ENCODE measurements at regions not wholly inside any gene's neighbourhood (a gene's known extent, or its start where the extent isn't known, plus 50 kb on each side); places are given as distances from the start of the nearest gene placed in this dataset.
A peak's percentile ranks its signal among the peaks of the same experiment; 100 is the strongest.

- no peak for TF ChIP-seq GATA1 (IDR thresholded peaks at IDR 0.05; ENCODE audit: low read depth, low read length)
- no peak for TF ChIP-seq POLR2A (IDR thresholded peaks at IDR 0.05; ENCODE audit: low read length)
Observed at GRCh38 chr11:32309530-32310213, 125.7 kb downstream of the WT1 start.

GRCh38 chr11:32310214-32310601, 125.1 kb downstream of the WT1 start:
- no peak for TF ChIP-seq POLR2A (IDR thresholded peaks at IDR 0.05; ENCODE audit: low read length)
- no peak for DNase-seq

More at GRCh38 chr11:32309530-32310213, 125.7 kb downstream of the WT1 start:
- DNase-seq: no peak

- TF ChIP-seq GATA1 (IDR thresholded peaks at IDR 0.05; ENCODE audit: low read depth, low read length) (no peak), POLR2A (IDR thresholded peaks at IDR 0.05; ENCODE audit: low read length) (no peak)
- DNase-seq: no peak
Observed at GRCh38 chr11:32311346-32312065, 123.8 kb downstream of the WT1 start.

DNA sequence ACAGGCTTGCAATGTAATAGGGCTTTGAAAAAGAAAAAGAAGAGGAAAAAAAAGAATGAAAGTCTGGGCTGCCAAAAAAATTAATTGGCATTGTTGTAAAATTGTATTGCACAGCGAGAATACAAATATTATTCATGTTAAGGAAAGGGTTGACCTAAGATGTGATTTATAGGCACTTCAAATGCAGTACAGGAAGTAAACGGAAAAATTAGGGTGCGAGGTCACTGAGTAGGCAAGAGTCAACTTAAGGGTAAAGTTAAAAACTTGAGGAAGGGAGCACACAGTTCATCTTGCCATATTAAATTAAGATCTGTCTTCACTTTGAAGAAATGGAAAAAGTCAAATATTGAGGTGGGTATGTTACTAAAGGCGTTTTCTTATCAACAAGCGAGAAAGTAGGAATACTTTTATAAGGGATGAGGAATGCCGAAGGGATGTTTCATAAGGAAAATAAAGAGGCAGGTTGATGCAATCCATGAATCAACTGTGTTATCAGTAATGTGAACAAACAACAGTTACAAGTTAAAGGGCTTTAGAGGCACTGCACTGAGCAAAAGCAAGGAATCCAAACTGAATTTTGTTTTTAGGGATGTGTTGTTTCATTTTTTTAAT, 123.0 kb downstream of the WT1 start:
- TF ChIP-seq GATA1 (IDR thresholded peaks at IDR 0.05; ENCODE audit: low read depth, low read length) (no peak), POLR2A (IDR thresholded peaks at IDR 0.05; ENCODE audit: low read length) (no peak)
- DNase-seq: no peak

DNA sequence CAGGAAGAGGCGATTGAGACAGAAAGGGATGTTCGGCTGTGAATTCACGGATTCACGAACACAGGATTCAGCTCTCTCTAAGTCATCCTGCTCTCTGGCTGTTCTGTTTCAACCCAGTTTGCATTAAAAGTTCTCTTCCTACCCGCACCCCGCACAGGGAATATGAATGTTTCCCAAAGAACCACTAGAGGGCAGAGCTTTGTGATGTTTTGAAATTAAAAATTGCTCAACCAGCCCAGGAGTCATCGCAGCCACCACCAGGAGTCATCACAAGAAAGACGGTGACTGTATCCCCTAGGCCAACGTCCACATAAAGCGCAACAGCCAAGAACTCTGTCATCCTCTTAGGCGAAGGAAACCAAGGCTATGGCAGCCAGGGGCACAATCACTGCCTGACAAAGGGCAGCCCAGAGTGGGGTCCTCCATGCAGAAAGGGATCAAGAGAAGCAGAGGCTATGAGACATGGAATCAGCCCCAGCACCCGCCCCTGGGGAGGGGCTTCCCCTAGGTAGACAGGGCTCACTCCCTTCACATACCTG, 122.4 kb downstream of the WT1 start:
- peak; percentile 32 to 54 for DNase-seq
- TF ChIP-seq GATA1 (IDR thresholded peaks at IDR 0.05; ENCODE audit: low read depth, low read length): no peak
- TF ChIP-seq POLR2A (IDR thresholded peaks at IDR 0.05; ENCODE audit: low read length): no peak

GRCh38 chr11:32313477-32313876, 121.9 kb downstream of the WT1 start:
- TF ChIP-seq POLR2A (IDR thresholded peaks at IDR 0.05; ENCODE audit: low read length) (no peak), GATA1 (IDR thresholded peaks at IDR 0.05; ENCODE audit: low read depth, low read length) (no peak)

DNA sequence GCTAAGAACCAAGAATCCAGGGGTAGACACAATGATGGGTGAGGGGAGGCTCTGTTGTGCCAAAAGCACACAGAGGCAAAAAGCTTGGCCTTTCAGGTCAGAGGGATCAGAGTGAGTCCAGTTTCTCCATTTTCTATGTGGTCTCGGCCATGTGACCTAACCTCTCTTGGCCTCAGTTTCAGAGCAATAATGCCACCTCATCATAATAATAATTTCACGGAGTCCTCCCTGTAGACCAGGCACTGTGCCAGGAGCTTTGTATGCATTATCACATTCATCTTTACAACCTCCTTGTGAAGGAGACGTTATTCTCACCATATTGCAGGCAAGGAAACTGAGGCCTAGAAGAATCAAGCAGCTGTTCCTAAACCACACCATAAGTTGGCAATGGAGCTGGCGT, 120.2 kb downstream of the WT1 start:
- no peak for DNase-seq
- TF ChIP-seq POLR2A (IDR thresholded peaks at IDR 0.05; ENCODE audit: low read length) (no peak), GATA1 (IDR thresholded peaks at IDR 0.05; ENCODE audit: low read depth, low read length) (no peak)

More at GRCh38 chr11:32313477-32313876, 121.9 kb downstream of the WT1 start:
- no peak for DNase-seq

GRCh38 chr11:32316232-32316631, 119.1 kb downstream of the WT1 start:
- TF ChIP-seq POLR2A (IDR thresholded peaks at IDR 0.05; ENCODE audit: low read length) (no peak), GATA1 (IDR thresholded peaks at IDR 0.05; ENCODE audit: low read depth, low read length) (no peak)
- DNase-seq: no peak

- TF ChIP-seq GATA1 (IDR thresholded peaks at IDR 0.05; ENCODE audit: low read depth, low read length) (no peak), POLR2A (IDR thresholded peaks at IDR 0.05; ENCODE audit: low read length) (no peak)
Observed at GRCh38 chr11:32316858-32317642, 118.3 kb downstream of the WT1 start.

GRCh38 chr11:32317643-32318042, 117.7 kb downstream of the WT1 start:
- DNase-seq: no peak

More at GRCh38 chr11:32316858-32317642, 118.3 kb downstream of the WT1 start:
- no peak for DNase-seq

DNA sequence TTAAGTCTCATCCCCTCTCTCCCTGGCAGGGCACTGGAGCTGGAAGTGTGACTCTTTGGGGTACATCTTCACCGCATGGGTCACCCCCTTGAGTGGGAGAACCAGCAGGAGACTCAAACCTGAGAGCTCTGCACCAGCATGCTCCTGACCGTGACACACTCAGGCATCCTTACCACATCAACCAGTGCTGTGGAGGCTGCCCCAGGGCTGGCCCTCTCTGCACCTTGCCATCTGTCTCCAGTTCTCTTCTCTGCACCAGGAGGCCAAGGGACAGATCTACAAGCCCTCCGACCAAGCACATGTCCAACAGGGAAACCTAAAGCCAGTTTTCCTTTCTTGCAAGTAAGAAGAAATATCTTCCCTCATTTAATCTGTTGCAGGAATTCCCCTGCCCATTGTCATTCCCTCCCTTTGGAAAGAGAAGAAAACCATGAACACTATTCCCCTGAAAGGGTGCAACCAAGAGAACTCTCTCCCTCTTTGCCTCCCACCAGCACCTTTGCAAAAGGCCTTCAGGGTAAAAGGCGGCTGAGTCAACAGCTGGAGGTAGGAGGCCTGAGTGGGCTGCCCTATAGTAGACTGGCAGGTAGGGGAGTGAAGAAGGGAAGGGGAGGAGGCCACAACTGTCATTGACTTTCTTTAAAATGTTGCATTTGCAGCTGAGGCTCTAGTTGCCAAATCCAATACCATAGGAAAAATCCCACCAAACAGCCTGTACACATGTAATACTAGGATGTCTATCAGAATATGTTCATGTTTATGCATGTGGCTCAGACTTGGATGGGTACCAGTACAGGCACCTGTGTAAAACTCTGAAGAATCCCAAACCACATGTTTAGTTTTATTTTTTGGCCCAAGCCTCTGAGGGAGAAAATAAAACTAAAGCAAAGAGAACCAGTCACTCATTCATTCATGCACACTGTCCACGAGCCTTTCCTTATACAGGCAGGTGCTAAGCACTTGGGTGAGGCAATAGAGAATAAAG, 117.0 kb downstream of the WT1 start:
- DNase-seq: no peak
- TF ChIP-seq POLR2A (IDR thresholded peaks at IDR 0.05; ENCODE audit: low read length) (no peak), GATA1 (IDR thresholded peaks at IDR 0.05; ENCODE audit: low read depth, low read length) (no peak)

More at GRCh38 chr11:32317643-32318042, 117.7 kb downstream of the WT1 start:
- TF ChIP-seq GATA1 (IDR thresholded peaks at IDR 0.05; ENCODE audit: low read depth, low read length) (no peak), POLR2A (IDR thresholded peaks at IDR 0.05; ENCODE audit: low read length) (no peak)

DNA sequence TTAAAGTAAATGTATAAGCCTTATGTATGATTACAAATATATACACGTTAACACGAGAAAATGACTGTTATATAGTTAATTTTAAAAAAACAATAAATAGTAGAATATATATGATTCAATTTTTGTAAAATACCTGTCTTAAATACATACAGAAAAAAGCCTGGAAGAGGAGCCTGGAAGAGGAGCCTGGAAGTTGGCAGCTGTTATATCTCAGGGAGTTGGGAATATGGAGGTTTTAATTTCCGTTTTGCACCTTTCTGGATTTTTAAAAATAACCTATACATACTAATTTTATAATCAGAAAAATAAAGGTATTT, 111.6 kb downstream of the WT1 start:
- no peak for DNase-seq
- TF ChIP-seq POLR2A (IDR thresholded peaks at IDR 0.05; ENCODE audit: low read length): no peak

GRCh38 chr11:32325187-32325586, 110.2 kb downstream of the WT1 start:
- no peak for TF ChIP-seq POLR2A (IDR thresholded peaks at IDR 0.05; ENCODE audit: low read length)
- no peak for TF ChIP-seq GATA1 (IDR thresholded peaks at IDR 0.05; ENCODE audit: low read depth, low read length)
- DNase-seq: no peak

Data from erythroblast (primary cell).